Fibroblast of mammary gland (primary cell): ENCODE measurements at regions not wholly inside any gene's neighbourhood (a gene's known extent, or its start where the extent isn't known, plus 50 kb on each side); places are given as distances from the start of the nearest gene placed in this dataset.

Experiments
- DNase-seq: peaks from one replicate; pipeline ENCODE4 v3.0.0-alpha.2; 2010; ENCODE audit warnings: low read depth
- H3K4me3 ChIP-seq: 2 replicates; pipeline ENCODE4 v1.5.1; 2011; ENCODE audit warnings: low read depth, mild to moderate bottlenecking, low read length, moderate library complexity; ENCODE audit not compliant: control insufficient read depth
- CTCF ChIP-seq: conservative IDR thresholded peaks from 2 replicates; pipeline ENCODE4 v1.5.1; 2011; ENCODE audit warnings: low read depth, low read length, inconsistent platforms; ENCODE audit not compliant: control insufficient read depth, insufficient read depth

- TF ChIP-seq CTCF: no peak
- DNase-seq: no peak
These were observed 697.3 kb downstream of the NR2F2 start for GRCh38 chr15:97027772-97028171.

GRCh38 chr15:97030251-97030650, 699.8 kb downstream of the NR2F2 start:
- H3K4me3 ChIP-seq: no peak overlapping the region
- no peak for TF ChIP-seq CTCF
- no peak for DNase-seq

More at GRCh38 chr15:97027772-97028171, 697.3 kb downstream of the NR2F2 start:
- no peak overlapping the region for H3K4me3 ChIP-seq

GRCh38 chr15:97036301-97036700, 705.8 kb downstream of the NR2F2 start:
- no peak for TF ChIP-seq CTCF
- DNase-seq: no peak
- H3K4me3 ChIP-seq: no peak overlapping the region

GRCh38 chr15:97037080-97037479, 706.6 kb downstream of the NR2F2 start:
- H3K4me3 ChIP-seq: no peak overlapping the region
- TF ChIP-seq CTCF: no peak
- DNase-seq: no peak

GRCh38 chr15:97045666-97046421, 715.3 kb downstream of the NR2F2 start:
- no peak overlapping the region for H3K4me3 ChIP-seq
- DNase-seq: no peak
- TF ChIP-seq CTCF: no peak

- TF ChIP-seq CTCF: no peak
- H3K4me3 ChIP-seq: no peak overlapping the region
- no peak for DNase-seq
These were observed 722.0 kb downstream of the NR2F2 start for GRCh38 chr15:97052513-97052912.
